ENCODE measurements at regions not wholly inside any gene's neighbourhood (a gene's known extent, or its start where the extent isn't known, plus 50 kb on each side); places are given as distances from the start of the nearest gene placed in this dataset.

DNA sequence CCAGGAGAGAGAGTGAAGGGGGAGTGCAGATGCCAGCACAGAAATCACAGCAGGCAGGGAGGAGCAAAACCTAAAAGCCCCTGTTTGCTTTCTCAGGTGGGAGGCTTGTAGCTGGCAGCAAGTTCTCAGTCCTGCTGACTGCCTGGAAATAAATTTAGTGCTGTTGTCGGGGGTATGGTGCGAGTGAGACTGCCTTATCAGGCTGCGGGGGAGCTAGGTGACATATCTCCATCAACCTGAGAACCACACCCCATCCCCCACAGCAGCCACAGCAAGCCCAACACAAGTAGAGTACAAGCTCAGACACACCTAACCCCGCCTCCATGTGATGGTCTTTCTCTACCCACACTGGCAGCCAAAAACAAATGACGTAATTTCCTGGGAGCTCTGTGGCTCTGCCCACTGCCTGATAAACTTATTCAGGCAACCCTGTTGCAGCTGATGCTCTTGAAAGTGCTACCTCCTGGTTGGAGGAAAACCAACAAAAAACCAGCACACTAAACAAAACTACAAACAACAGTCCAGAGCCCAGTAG is 953.4 kb upstream of the NDST4 start:
- Mint-ChIP-seq H3K4me1 (peaks cover 14% of the 10 kb centered on the region), H3K36me3 (ENCODE audit: low read depth) (peaks cover 7% of the 10 kb centered on the region), H3K27ac (peak overlapping the region; percentile 42), H3K27me3 (ENCODE audit: insufficient read depth) (no peaks in the 10 kb centered on the region), H3K4me3 (no peak overlapping the region), H3K9me3 (peaks cover 25% of the 10 kb centered on the region)
- Histone ChIP-seq H3K9me3 (ENCODE audit: control insufficient read depth, low read length) (peaks cover 14% of the 10 kb centered on the region), H3K4me1 (ENCODE audit: control insufficient read depth, insufficient read depth, low read length) (no peaks in the 10 kb centered on the region), H3K4me3 (ENCODE audit: low read length) (peak overlapping the region; percentile 3), H3K27me3 (ENCODE audit: control insufficient read depth, insufficient read depth, low read length, poor library complexity, severe bottlenecking) (no peaks in the 10 kb centered on the region), H3K9ac (ENCODE audit: extremely low read depth, low read length, poor library complexity, severe bottlenecking) (no peak overlapping the region), H3K27ac (ENCODE audit: low read depth, low read length) (no peak overlapping the region), H3K36me3 (ENCODE audit: control insufficient read depth, insufficient read depth, low read length) (no peaks in the 10 kb centered on the region)
- WGBS, 2 experiments (ENCODE audit: insufficient coverage in 1 of 2, insufficient read length in 1 of 2) = 65 to 90% methylated on average over 2 to 5 of the region's 5 CpGs
- DNase-seq = peak; percentile 80
- no peak for TF ChIP-seq CTCF (conservative IDR thresholded peaks at IDR 0.05)

DNA sequence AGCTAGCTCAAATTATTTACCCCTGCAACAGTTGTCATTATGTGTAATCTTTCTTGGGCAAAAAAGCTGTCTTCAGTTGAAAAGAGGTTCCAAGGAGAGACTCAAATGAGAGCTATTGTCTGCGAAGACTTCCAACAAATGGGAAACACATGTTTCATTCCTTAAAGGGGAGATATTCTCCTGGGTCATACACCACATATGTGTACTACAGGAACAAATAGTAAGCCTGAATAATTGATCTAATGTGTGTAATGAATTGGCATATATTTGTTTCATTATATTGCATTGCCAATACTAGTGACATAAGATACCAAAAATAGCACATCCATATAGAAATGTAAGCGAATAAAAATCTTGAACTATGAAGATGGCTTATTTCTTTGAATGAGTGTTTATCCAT is 950.9 kb upstream of the NDST4 start:
- peaks cover 7% of the 10 kb centered on the region for H3K36me3 Mint-ChIP-seq (ENCODE audit: low read depth)
- DNase-seq = no peak
- no peak overlapping the region for H3K9ac ChIP-seq (ENCODE audit: extremely low read depth, low read length, poor library complexity, severe bottlenecking)
- no peak overlapping the region for H3K27ac Mint-ChIP-seq
- WGBS, 2 experiments (ENCODE audit: insufficient coverage in 1 of 2, insufficient read length in 1 of 2) = 89% methylated on average over 1 of the region's 2 CpGs; no CpG with 5 or more reads in 1 of the 2 experiments
- H3K9me3 ChIP-seq (ENCODE audit: control insufficient read depth, low read length) = peaks cover 23% of the 10 kb centered on the region
- no peak overlapping the region for H3K4me3 ChIP-seq (ENCODE audit: low read length)
- no peak for TF ChIP-seq CTCF (conservative IDR thresholded peaks at IDR 0.05)
- no peaks in the 10 kb centered on the region for H3K27me3 ChIP-seq (ENCODE audit: control insufficient read depth, insufficient read depth, low read length, poor library complexity, severe bottlenecking)
- no peaks in the 10 kb centered on the region for H3K36me3 ChIP-seq (ENCODE audit: control insufficient read depth, insufficient read depth, low read length)
- H3K4me3 Mint-ChIP-seq = no peak overlapping the region
- no peak overlapping the region for H3K27ac ChIP-seq (ENCODE audit: low read depth, low read length)
- no peaks in the 10 kb centered on the region for H3K27me3 Mint-ChIP-seq (ENCODE audit: insufficient read depth)
- peaks cover 14% of the 10 kb centered on the region for H3K4me1 Mint-ChIP-seq
- H3K9me3 Mint-ChIP-seq = peaks cover 34% of the 10 kb centered on the region
- no peaks in the 10 kb centered on the region for H3K4me1 ChIP-seq (ENCODE audit: control insufficient read depth, insufficient read depth, low read length)

- Mint-ChIP-seq H3K27ac (no peak overlapping the region), H3K9me3 (peaks cover 24% of the 10 kb centered on the region), H3K4me1 (no peaks in the 10 kb centered on the region), H3K27me3 (ENCODE audit: insufficient read depth) (no peaks in the 10 kb centered on the region), H3K36me3 (ENCODE audit: low read depth) (peaks cover 7% of the 10 kb centered on the region), H3K4me3 (no peak overlapping the region)
- Histone ChIP-seq H3K9me3 (ENCODE audit: control insufficient read depth, low read length) (peaks cover 24% of the 10 kb centered on the region), H3K27me3 (ENCODE audit: control insufficient read depth, insufficient read depth, low read length, poor library complexity, severe bottlenecking) (no peaks in the 10 kb centered on the region), H3K36me3 (ENCODE audit: control insufficient read depth, insufficient read depth, low read length) (no peaks in the 10 kb centered on the region), H3K27ac (ENCODE audit: low read depth, low read length) (no peak overlapping the region), H3K4me3 (ENCODE audit: low read length) (no peak overlapping the region), H3K9ac (ENCODE audit: extremely low read depth, low read length, poor library complexity, severe bottlenecking) (no peak overlapping the region), H3K4me1 (ENCODE audit: control insufficient read depth, insufficient read depth, low read length) (no peaks in the 10 kb centered on the region)
- 90 to 93% methylated on average over 1 of the region's 1 CpG for WGBS, 2 experiments (ENCODE audit: insufficient coverage in 1 of 2, insufficient read length in 1 of 2)
- TF ChIP-seq CTCF (conservative IDR thresholded peaks at IDR 0.05) = no peak
- no peak for DNase-seq
Observed at GRCh38 chr4:116059361-116059760, 945.9 kb upstream of the NDST4 start.

All from endodermal cell (in vitro differentiated cells).